ENCODE measurements at regions not wholly inside any gene's neighbourhood (a gene's known extent, or its start where the extent isn't known, plus 50 kb on each side); places are given as distances from the start of the nearest gene placed in this dataset.

- no peak overlapping the region for H3K27ac ChIP-seq (ENCODE audit: low read depth, low read length, poor library complexity, severe bottlenecking)
- H3K36me3 ChIP-seq (ENCODE audit: insufficient read depth, low read length), result no peaks in the 10 kb centered on the region
- no peaks in the 10 kb centered on the region for H3K79me2 ChIP-seq (ENCODE audit: insufficient read depth, low read depth, low read length)
- DNase-seq (ENCODE audit: low spot score), result no peak
- no peaks in the 10 kb centered on the region for H4K20me1 ChIP-seq (ENCODE audit: insufficient read depth, low read length)
- BruUV-seq (replicated peaks), result no TSS peak
- no peak overlapping the region for H3K4me3 ChIP-seq (ENCODE audit: low read depth, low read length, poor library complexity, severe bottlenecking)
- no peak overlapping the region for H2AFZ ChIP-seq (ENCODE audit: low read length)
- no peaks in the 10 kb centered on the region for H3K9me3 ChIP-seq (ENCODE audit: low read length)
- no peaks in the 10 kb centered on the region for H3K4me1 ChIP-seq (ENCODE audit: insufficient read depth, low read length, poor library complexity, severe bottlenecking)
- TF ChIP-seq CTCF (conservative IDR thresholded peaks at IDR 0.05; ENCODE audit: low read length) (no peak), EZH2phosphoT487 (IDR thresholded peaks at IDR 0.05; ENCODE audit: borderline replicate concordance, low read depth, low read length) (no peak)
- POLR2A ChIA-PET, result no interaction called here
- CTCF ChIA-PET (ENCODE audit: unreplicated experiment), result no interaction called here
- no peaks in the 10 kb centered on the region for H3K9me2 ChIP-seq (ENCODE audit: insufficient read depth, low read length)
- intact Hi-C loops (cut with micrococcal nuclease; ENCODE audit: unreplicated experiment), result no loop called here
- no peak overlapping the region for H3K4me2 ChIP-seq (ENCODE audit: low read length)
Observed at GRCh38 chr10:131020775-131021174, 290.7 kb downstream of the TCERG1L start.

- H3K4me2 ChIP-seq (ENCODE audit: low read length), result no peak overlapping the region
- ChIA-PET POLR2A (no interaction called here), CTCF (ENCODE audit: unreplicated experiment) (no interaction called here)
- intact Hi-C loops (cut with micrococcal nuclease; ENCODE audit: unreplicated experiment), result no loop called here
- no peak overlapping the region for H3K27ac ChIP-seq (ENCODE audit: low read depth, low read length, poor library complexity, severe bottlenecking)
- H3K4me3 ChIP-seq (ENCODE audit: low read depth, low read length, poor library complexity, severe bottlenecking), result no peak overlapping the region
- no peaks in the 10 kb centered on the region for H3K9me3 ChIP-seq (ENCODE audit: low read length)
- no peak for TF ChIP-seq CTCF (conservative IDR thresholded peaks at IDR 0.05; ENCODE audit: low read length)
- TF ChIP-seq EZH2phosphoT487 (IDR thresholded peaks at IDR 0.05; ENCODE audit: borderline replicate concordance, low read depth, low read length), result no peak
- H4K20me1 ChIP-seq (ENCODE audit: insufficient read depth, low read length), result no peaks in the 10 kb centered on the region
- no peaks in the 10 kb centered on the region for H3K9me2 ChIP-seq (ENCODE audit: insufficient read depth, low read length)
- no peaks in the 10 kb centered on the region for H3K79me2 ChIP-seq (ENCODE audit: insufficient read depth, low read depth, low read length)
- H3K36me3 ChIP-seq (ENCODE audit: insufficient read depth, low read length), result no peaks in the 10 kb centered on the region
- no peaks in the 10 kb centered on the region for H3K4me1 ChIP-seq (ENCODE audit: insufficient read depth, low read length, poor library complexity, severe bottlenecking)
- H2AFZ ChIP-seq (ENCODE audit: low read length), result no peak overlapping the region
- no peak for DNase-seq (ENCODE audit: low spot score)
- BruUV-seq (replicated peaks), result no TSS peak
Observed at GRCh38 chr10:131021246-131021895, 290.1 kb downstream of the TCERG1L start.

- no peak overlapping the region for H3K27ac ChIP-seq (ENCODE audit: low read depth, low read length, poor library complexity, severe bottlenecking)
- no peaks in the 10 kb centered on the region for H3K79me2 ChIP-seq (ENCODE audit: insufficient read depth, low read depth, low read length)
- no peak overlapping the region for H3K4me3 ChIP-seq (ENCODE audit: low read depth, low read length, poor library complexity, severe bottlenecking)
- no peaks in the 10 kb centered on the region for H3K9me3 ChIP-seq (ENCODE audit: low read length)
- no peak overlapping the region for H3K4me2 ChIP-seq (ENCODE audit: low read length)
- H3K4me1 ChIP-seq (ENCODE audit: insufficient read depth, low read length, poor library complexity, severe bottlenecking), result no peaks in the 10 kb centered on the region
- POLR2A ChIA-PET, result no interaction called here
- no peaks in the 10 kb centered on the region for H3K36me3 ChIP-seq (ENCODE audit: insufficient read depth, low read length)
- H3K9me2 ChIP-seq (ENCODE audit: insufficient read depth, low read length), result no peaks in the 10 kb centered on the region
- H4K20me1 ChIP-seq (ENCODE audit: insufficient read depth, low read length), result no peaks in the 10 kb centered on the region
- BruUV-seq (replicated peaks), result no TSS peak
- intact Hi-C loops (cut with micrococcal nuclease; ENCODE audit: unreplicated experiment), result no loop called here
- TF ChIP-seq CTCF (conservative IDR thresholded peaks at IDR 0.05; ENCODE audit: low read length) (no peak), EZH2phosphoT487 (IDR thresholded peaks at IDR 0.05; ENCODE audit: borderline replicate concordance, low read depth, low read length) (no peak)
- DNase-seq (ENCODE audit: low spot score), result no peak
- CTCF ChIA-PET (ENCODE audit: unreplicated experiment), result no interaction called here
- no peak overlapping the region for H2AFZ ChIP-seq (ENCODE audit: low read length)
Observed at GRCh38 chr10:131021969-131022368, 289.6 kb downstream of the TCERG1L start.
